GM12865 (cell line): ENCODE measurements at regions not wholly inside any gene's neighbourhood (a gene's known extent, or its start where the extent isn't known, plus 50 kb on each side); places are given as distances from the start of the nearest gene placed in this dataset.
"Not testable (repeated sequence)": the region's sequence is repeated elsewhere in the genome, so short reads cannot be mapped to it uniquely, and the experiment has no call there.

Experiments
- DNase-seq: peaks from one replicate; pipeline ENCODE4 v3.0.0; 2010; ENCODE audit warnings: low read depth
- H3K4me3 ChIP-seq: 2 replicates; pipeline ENCODE4 v1.5.1; 2011; ENCODE audit warnings: mild to moderate bottlenecking, low read depth, low read length, control low read depth
- CTCF ChIP-seq: IDR thresholded peaks from 2 replicates; pipeline ENCODE4 v1.5.1; 2011; ENCODE audit warnings: low read length, control low read depth, low read depth, inconsistent platforms; ENCODE audit not compliant: insufficient read depth; ENCODE audit errors: missing control alignments

GRCh38 chr9:78089111-78089510, 57.5 kb upstream of the GNAQ start:
- DNase-seq = no peak
- H3K4me3 ChIP-seq = no peak overlapping the region
- no peak for TF ChIP-seq CTCF

- not testable (repeated sequence) for H3K4me3 ChIP-seq, DNase-seq
Measured at GRCh38 chr9:78088190-78088589, 56.6 kb upstream of the GNAQ start.
